Posterior vena cava (tissue), 2 donors: ENCODE measurements at regions not wholly inside any gene's neighbourhood (a gene's known extent, or its start where the extent isn't known, plus 50 kb on each side); places are given as distances from the start of the nearest gene placed in this dataset.
"Not testable (repeated sequence)": the region's sequence is repeated elsewhere in the genome, so short reads cannot be mapped to it uniquely, and the experiment has no call there.

Experiments used
- DNase-seq: peaks from one replicate; pipeline ENCODE4 v3.0.0-alpha.2; 2020; ENCODE audit warnings: low spot score
- intact Hi-C, 2 donors: fragments of 100-400 bp; cut with DNase I; formaldehyde crosslinking; loops; one replicate each; pipeline versions ENCODE4 v1.14.1 to v1.14.2; 2022 to 2023
- donor health status: DM: yes; HTN: yes; CAD: no.
- donor health status: DM: yes; HTN: yes; CAD: no.

GRCh38 chr4:75207902-75208301, 275.0 kb downstream of the PARM1 start:
- no peak for DNase-seq
- intact Hi-C loops: no loop called here

GRCh38 chr4:75195111-75195510, 262.2 kb downstream of the PARM1 start:
- intact Hi-C loops: loop anchor here in 1 of 2 donors (10.0 kb wide), 1 partner anchor 220 kb away; no protein-coding TSS in a partner anchor
- no peak for DNase-seq

- DNase-seq: no peak
- intact Hi-C loops: loop anchor here in 1 of 2 donors (10.0 kb wide), 1 partner anchor 219 kb away; no protein-coding TSS in a partner anchor
Observed at GRCh38 chr4:75194180-75194579, 261.3 kb downstream of the PARM1 start.

- not testable (repeated sequence) for DNase-seq
- intact Hi-C loops: loop anchor here in 1 of 2 donors (10.0 kb wide), 1 partner anchor 217 kb away; no protein-coding TSS in a partner anchor
Observed at GRCh38 chr4:75192182-75192581, 259.3 kb downstream of the PARM1 start.

GRCh38 chr4:75189711-75190335, 256.9 kb downstream of the PARM1 start:
- intact Hi-C loops: loop anchor here in 1 of 2 donors (10.0 kb wide), 1 partner anchor 215 kb away; no protein-coding TSS in a partner anchor
- no peak for DNase-seq

- intact Hi-C loops: loop anchor here in 1 of 2 donors (1.0 kb wide), 1 partner anchor 31 kb away; no protein-coding TSS in a partner anchor
- DNase-seq: no peak
Observed at GRCh38 chr4:75180790-75181776, 248.2 kb downstream of the PARM1 start.

GRCh38 chr4:75180217-75180616, 247.3 kb downstream of the PARM1 start:
- no peak for DNase-seq
- intact Hi-C loops: loop anchor here in 1 of 2 donors (1.0 kb wide), 1 partner anchor 30 kb away; no protein-coding TSS in a partner anchor

GRCh38 chr4:75179510-75179909, 246.6 kb downstream of the PARM1 start:
- no peak for DNase-seq
- intact Hi-C loops: no loop called here

- intact Hi-C loops: no loop called here
- no peak for DNase-seq
Observed at GRCh38 chr4:75172551-75172950, 239.6 kb downstream of the PARM1 start.

GRCh38 chr4:75169427-75169826, 236.5 kb downstream of the PARM1 start:
- DNase-seq: no peak
- intact Hi-C loops: no loop called here

GRCh38 chr4:75169020-75169419, 236.1 kb downstream of the PARM1 start:
- no peak for DNase-seq
- intact Hi-C loops: no loop called here

- intact Hi-C loops: no loop called here
- DNase-seq: no peak
Observed at GRCh38 chr4:75168548-75168947, 235.6 kb downstream of the PARM1 start.

- intact Hi-C loops, DNase-seq: not testable (repeated sequence)
Observed at GRCh38 chr4:75165100-75165499, 232.2 kb downstream of the PARM1 start.

- intact Hi-C loops: no loop called here
- no peak for DNase-seq
Observed at GRCh38 chr4:75158451-75158850, 225.5 kb downstream of the PARM1 start.

- no peak for DNase-seq
- intact Hi-C loops: loop anchor here in 1 of 2 donors (2.0 kb wide), 1 partner anchor 62 kb away; no protein-coding TSS in a partner anchor
Observed at GRCh38 chr4:75154994-75155393, 222.1 kb downstream of the PARM1 start.

- DNase-seq: no peak
- intact Hi-C loops: no loop called here
Observed at GRCh38 chr4:75146223-75146622, 213.3 kb downstream of the PARM1 start.

GRCh38 chr4:75144475-75144874, 211.6 kb downstream of the PARM1 start:
- intact Hi-C loops: no loop called here
- DNase-seq: no peak

- DNase-seq: no peak
- intact Hi-C loops: no loop called here
Observed at GRCh38 chr4:75142850-75143249, 209.9 kb downstream of the PARM1 start.

GRCh38 chr4:75142382-75142781, 209.5 kb downstream of the PARM1 start:
- DNase-seq: no peak

GRCh38 chr4:75141162-75141561, 208.2 kb downstream of the PARM1 start:
- no peak for DNase-seq
- intact Hi-C loops: no loop called here

More at GRCh38 chr4:75142382-75142781, 209.5 kb downstream of the PARM1 start:
- intact Hi-C loops: no loop called here
